GM10266 (cell line): ENCODE measurements at regions not wholly inside any gene's neighbourhood (a gene's known extent, or its start where the extent isn't known, plus 50 kb on each side); places are given as distances from the start of the nearest gene placed in this dataset.

Experiments used
- DNase-seq: peaks from one replicate; pipeline ENCODE4 v3.0.0; 2012; ENCODE audit errors: extremely low spot score
- TF ChIP-seq, protein P1 (sequence below): IDR thresholded peaks from 2 replicates; pipeline ENCODE4 v1.5.1; 2012; ENCODE audit warnings: mild to moderate bottlenecking, low read depth; ENCODE audit not compliant: control insufficient read depth, insufficient read depth; ENCODE audit errors: missing control alignments

DNA sequence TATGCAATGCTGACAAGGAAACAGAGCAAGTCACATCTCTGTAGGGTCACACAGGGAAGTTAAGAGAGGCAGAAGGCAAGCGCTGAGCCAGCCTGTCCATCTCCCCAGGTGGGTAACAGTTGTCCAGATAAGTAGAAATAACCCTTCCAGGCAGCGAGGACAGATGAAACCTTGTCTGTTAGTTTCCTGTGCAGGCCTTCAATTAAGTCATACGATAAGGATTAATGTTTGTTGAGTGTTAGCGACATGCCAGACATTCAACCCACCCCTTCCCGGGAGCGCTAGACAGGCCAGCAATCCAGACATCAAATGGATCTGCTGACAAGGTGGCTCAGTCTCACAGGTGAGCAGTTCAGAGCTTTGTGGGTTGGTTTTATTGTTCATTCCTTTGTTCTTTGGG is 221.5 kb upstream of the FMN2 start:
- DNase-seq, result no peak
- TF ChIP-seq, protein P1, sequence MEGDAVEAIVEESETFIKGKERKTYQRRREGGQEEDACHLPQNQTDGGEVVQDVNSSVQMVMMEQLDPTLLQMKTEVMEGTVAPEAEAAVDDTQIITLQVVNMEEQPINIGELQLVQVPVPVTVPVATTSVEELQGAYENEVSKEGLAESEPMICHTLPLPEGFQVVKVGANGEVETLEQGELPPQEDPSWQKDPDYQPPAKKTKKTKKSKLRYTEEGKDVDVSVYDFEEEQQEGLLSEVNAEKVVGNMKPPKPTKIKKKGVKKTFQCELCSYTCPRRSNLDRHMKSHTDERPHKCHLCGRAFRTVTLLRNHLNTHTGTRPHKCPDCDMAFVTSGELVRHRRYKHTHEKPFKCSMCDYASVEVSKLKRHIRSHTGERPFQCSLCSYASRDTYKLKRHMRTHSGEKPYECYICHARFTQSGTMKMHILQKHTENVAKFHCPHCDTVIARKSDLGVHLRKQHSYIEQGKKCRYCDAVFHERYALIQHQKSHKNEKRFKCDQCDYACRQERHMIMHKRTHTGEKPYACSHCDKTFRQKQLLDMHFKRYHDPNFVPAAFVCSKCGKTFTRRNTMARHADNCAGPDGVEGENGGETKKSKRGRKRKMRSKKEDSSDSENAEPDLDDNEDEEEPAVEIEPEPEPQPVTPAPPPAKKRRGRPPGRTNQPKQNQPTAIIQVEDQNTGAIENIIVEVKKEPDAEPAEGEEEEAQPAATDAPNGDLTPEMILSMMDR, result no peak

GRCh38 chr1:239872626-239873025 is 219.1 kb upstream of the FMN2 start:
- TF ChIP-seq, protein P1, result no peak

DNA sequence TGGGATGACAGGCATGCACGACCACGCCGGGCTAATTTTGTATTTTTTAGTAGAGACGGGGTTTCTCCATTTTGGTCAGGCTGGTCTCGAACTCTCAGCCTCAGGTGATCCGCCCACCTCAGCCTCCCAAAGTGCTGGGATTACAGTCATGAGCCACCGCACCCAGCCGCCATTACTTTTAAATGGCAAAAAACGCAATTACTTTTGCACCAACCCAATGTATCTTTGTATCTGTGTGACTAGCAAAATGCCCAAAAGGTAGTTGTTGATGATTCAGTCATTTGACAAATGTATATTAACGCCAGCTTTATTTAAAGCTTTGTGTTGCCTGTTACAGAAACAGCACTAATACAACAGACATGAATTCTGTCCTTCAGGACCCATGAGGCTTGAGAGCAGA is 216.9 kb upstream of the FMN2 start:
- no peak for DNase-seq
- TF ChIP-seq, protein P1, result no peak

More at GRCh38 chr1:239872626-239873025, 219.1 kb upstream of the FMN2 start:
- no peak for DNase-seq

DNA sequence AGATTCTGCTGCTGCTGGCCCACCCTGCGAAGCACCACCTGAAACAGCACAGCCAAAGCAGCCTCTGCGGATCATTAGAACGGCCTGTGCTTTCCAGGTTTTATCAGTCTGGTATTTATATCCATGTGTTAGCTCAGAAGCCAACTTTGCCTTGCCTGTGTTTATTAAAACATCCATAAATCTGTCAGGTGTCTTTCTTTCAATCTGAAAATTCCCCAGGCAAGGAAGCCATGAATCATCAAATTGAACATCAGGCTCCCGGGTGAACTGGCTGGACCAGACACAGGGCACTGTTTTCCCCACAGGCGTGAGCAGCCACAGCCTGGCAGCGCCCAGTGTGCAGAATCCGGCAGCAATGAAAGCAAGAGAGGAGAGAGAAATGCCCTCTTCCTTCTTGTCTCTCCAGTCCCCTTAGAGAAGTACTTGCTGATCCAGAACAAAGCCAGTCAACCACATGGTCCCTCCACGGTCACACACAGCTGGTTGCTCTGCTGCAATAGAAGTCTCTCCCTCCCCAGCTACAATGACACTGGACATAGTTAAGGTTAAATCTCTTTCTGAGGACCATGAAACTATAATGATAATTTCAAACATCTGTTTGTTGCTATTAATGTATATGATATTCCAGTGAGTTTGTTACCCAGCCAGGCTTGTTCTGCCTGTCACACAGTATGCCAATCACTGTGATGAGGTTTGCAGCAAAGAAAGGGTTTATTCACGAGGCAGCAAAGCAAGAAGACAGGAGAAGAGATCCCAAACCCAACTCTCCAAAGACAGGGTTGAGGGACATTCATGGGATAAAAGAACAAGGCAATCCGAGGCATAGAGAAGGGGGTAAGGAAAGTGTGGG is 212.1 kb upstream of the FMN2 start:
- no peak for DNase-seq
- TF ChIP-seq, protein P1, result no peak

- no peak for DNase-seq
- TF ChIP-seq, protein P1, result no peak
Measured at GRCh38 chr1:239882967-239883366, 208.7 kb upstream of the FMN2 start.

DNA sequence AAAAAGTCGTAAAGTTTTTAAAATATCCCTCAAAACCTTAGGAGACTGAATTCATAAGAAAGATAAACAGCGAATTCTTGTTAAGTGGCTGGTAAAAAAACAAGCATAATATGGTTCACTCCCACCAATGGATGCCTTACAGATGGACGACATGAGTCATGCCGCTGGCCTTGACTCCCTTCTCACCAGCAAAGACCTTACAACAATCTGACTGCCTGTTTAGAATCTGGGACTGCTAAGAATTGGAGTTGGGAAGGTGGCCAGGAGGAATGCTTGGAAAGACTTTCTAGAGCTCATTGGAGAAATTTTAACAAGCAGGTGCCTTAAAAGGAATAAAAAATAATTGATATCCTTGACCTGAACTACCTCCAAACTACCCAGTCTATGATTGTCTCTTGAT is 206.9 kb upstream of the FMN2 start:
- no peak for DNase-seq
- TF ChIP-seq, protein P1, result no peak

DNA sequence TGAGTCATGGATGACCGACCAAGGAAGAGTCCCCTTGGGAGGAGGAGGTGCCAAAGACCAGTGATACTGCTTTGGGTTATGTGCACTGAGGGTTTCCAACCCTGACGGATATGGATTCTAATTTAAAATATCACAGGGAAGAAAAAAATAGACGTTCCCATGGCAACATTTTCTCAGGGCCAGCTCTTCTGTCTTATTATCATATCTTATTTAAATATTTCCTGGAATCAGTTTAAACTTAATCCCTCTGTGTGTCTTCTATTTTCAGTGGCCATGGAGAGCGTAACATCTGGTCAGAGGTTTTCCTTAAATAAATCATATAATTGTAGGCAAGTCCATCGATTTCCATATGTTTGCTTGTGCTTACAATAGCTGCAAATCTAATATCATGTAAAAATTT is 205.4 kb upstream of the FMN2 start:
- TF ChIP-seq, protein P1, result no peak
- DNase-seq, result no peak
